ENCODE measurements at regions not wholly inside any gene's neighbourhood (a gene's known extent, or its start where the extent isn't known, plus 50 kb on each side); places are given as distances from the start of the nearest gene placed in this dataset.

DNA sequence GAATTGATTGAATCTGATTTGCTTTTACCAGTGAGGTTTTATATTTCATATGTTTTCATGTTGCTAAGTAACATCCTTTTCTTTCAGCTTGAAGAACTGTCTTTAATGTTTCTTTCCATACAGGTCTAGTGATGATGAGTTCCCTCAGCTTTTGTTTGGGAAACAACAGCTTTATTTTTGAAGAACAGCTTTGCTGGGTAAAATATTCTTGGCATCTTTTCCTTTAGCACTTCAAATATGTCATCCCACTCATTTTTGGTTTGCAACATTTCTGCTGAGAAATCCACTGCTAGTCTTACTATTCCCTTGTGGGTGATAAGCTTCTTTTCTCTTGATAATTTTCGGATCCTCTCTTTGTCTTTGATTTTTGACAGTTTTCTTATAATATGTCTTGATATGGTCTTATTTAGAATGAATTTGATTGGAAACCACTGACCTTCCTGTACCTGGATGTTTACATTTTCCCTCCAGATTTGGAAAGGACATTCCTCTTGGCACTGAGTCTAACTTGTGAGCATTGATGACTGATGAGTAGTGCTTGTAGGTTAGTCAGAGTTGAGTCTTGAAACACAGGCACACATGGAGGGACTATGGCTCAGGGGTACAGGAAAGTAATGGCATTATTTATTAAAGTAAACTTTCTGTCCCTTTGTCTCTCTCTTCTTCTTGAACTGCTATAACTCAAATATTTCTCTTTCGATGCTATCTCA is 220.3 kb downstream of the SPATA31D1 start:
- in situ Hi-C loops (cut with HindIII; ENCODE audit: low sequenced_read_pairs): no loop called here
- no peak overlapping the region for H3K4me3 ChIP-seq (ENCODE audit: low read depth, low read length)
- TF ChIP-seq, protein P1, sequence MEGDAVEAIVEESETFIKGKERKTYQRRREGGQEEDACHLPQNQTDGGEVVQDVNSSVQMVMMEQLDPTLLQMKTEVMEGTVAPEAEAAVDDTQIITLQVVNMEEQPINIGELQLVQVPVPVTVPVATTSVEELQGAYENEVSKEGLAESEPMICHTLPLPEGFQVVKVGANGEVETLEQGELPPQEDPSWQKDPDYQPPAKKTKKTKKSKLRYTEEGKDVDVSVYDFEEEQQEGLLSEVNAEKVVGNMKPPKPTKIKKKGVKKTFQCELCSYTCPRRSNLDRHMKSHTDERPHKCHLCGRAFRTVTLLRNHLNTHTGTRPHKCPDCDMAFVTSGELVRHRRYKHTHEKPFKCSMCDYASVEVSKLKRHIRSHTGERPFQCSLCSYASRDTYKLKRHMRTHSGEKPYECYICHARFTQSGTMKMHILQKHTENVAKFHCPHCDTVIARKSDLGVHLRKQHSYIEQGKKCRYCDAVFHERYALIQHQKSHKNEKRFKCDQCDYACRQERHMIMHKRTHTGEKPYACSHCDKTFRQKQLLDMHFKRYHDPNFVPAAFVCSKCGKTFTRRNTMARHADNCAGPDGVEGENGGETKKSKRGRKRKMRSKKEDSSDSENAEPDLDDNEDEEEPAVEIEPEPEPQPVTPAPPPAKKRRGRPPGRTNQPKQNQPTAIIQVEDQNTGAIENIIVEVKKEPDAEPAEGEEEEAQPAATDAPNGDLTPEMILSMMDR (IDR thresholded peaks at IDR 0.05; ENCODE audit: low read depth, low read length): no peak
- DNase-seq (ENCODE audit: low read depth, low spot score): no peak

DNA sequence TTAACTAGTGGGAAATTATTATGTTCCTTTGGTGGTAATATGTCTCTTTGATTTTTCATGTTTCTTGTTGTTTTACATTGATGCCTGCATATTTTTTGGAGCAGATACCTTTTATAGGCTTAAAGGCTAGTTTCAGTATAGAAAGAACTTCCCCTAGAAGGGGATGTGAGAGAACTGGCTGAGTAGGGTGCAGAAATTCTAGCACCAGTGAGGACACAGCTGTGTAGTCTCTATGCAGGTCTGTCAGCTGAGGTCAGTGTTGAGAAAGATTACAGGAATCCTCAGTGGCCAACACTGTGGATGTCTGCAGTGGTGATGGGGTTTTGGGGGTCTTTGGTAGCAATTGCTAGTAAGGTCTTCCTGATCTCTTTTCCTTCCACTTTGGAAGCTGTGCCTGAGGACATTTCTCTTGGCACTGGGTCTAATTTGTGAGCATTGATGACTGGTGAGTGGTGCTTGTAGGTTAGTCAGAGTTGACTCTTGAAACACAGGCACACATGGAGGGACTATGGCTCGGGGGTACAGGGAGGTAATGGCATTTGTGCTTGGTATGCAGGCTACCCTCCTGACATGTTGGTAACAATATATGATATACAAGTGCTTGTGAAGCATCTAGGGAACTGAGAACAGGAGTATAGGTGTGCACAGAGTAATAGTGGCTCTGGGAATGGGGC is 221.4 kb downstream of the SPATA31D1 start:
- TF ChIP-seq, protein P1 (IDR thresholded peaks at IDR 0.05; ENCODE audit: low read depth, low read length): no peak
- no peak for DNase-seq (ENCODE audit: low read depth, low spot score)
- in situ Hi-C loops (cut with HindIII; ENCODE audit: low sequenced_read_pairs): no loop called here
- no peak overlapping the region for H3K4me3 ChIP-seq (ENCODE audit: low read depth, low read length)

DNA sequence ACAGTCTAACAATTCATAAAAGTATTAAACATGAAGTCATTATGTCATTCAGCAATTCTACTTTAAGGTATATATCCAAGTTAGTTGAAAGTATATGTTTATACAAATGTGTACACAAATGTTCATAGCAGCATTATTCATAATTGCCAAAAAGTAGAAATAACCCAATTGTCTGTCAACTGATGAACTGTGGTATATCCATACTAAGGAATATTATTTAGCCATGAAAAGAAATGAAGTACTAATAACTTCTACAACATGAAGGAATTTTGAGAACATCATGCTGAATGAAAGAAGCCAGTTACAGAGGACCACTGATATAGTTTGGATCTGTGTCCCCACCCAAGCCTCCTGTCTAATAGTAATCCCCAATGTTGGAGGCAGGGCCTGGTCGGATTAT is 224.3 kb downstream of the SPATA31D1 start:
- TF ChIP-seq, protein P1 (IDR thresholded peaks at IDR 0.05; ENCODE audit: low read depth, low read length): no peak
- in situ Hi-C loops (cut with HindIII; ENCODE audit: low sequenced_read_pairs): no loop called here
- H3K4me3 ChIP-seq (ENCODE audit: low read depth, low read length): no peak overlapping the region
- DNase-seq (ENCODE audit: low read depth, low spot score): no peak

DNA sequence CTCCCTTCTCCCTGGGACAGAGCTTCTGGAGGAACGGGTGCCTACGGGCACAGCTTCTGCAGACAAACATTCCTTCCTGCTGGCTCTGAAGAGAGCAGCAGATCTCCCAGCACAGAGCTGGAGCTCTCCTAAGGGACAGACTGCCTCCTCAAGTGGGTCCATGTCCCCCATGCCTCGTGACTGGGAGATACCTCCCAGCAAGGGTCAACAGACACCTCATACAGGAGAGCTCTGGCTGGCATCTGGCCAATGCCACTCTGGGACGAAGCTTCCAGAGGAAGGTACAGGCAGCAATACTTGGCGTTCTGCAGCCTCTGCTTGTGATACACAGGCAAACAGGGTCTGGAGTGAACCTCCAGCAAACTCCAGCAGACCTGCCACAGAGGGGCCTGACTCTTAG is 227.9 kb downstream of the SPATA31D1 start:
- in situ Hi-C loops (cut with HindIII; ENCODE audit: low sequenced_read_pairs): no loop called here
- TF ChIP-seq, protein P1 (IDR thresholded peaks at IDR 0.05; ENCODE audit: low read depth, low read length): no peak
- H3K4me3 ChIP-seq (ENCODE audit: low read depth, low read length): no peak overlapping the region
- no peak for DNase-seq (ENCODE audit: low read depth, low spot score)

DNA sequence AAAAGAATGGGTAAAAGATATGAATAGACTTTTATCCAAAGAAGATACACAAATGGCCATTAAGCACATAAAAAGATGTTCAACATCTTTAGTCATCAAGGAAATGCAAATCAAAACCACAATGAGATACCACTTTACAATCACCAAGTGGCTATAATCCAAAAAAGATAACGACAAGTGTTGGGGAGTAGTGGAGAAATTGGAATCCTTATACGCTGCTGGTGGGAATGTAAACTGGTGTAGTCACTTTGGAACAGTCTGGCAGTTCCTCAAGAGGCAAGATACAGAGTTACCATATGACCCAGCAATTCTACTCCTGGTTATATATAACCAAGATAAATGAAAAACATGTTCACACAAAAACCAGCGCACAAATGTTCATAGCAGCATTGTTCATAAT is 234.9 kb downstream of the SPATA31D1 start:
- TF ChIP-seq, protein P1 (IDR thresholded peaks at IDR 0.05; ENCODE audit: low read depth, low read length): no peak
- in situ Hi-C loops (cut with HindIII; ENCODE audit: low sequenced_read_pairs): no loop called here
- H3K4me3 ChIP-seq (ENCODE audit: low read depth, low read length): no peak overlapping the region
- peak; percentile 15 for DNase-seq (ENCODE audit: low read depth, low spot score)

DNA sequence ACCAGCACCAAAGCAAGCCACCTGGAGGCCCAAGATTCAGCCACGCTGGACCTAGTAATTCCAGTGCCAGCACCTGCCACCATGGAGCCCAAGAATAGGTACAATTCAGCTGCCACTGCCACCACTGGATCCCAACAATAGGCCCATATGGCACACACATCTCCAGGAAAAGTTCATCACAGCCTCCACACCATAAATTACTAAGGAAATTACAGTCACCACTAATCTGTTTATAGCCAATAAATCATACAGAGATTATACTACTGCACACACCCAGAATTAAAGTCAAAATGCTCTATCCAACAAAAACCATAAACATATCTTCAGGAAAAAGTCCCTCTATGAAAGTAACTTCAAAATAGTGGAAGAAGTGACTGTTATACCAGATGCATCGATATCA is 242.8 kb downstream of the SPATA31D1 start:
- TF ChIP-seq, protein P1 (IDR thresholded peaks at IDR 0.05; ENCODE audit: low read depth, low read length): no peak
- no peak overlapping the region for H3K4me3 ChIP-seq (ENCODE audit: low read depth, low read length)
- in situ Hi-C loops (cut with HindIII; ENCODE audit: low sequenced_read_pairs): no loop called here
- no peak for DNase-seq (ENCODE audit: low read depth, low spot score)

All from astrocyte of the spinal cord (primary cell).